H54 (cell line): ENCODE measurements at regions not wholly inside any gene's neighbourhood (a gene's known extent, or its start where the extent isn't known, plus 50 kb on each side); places are given as distances from the start of the nearest gene placed in this dataset.

Source experiments
- DNase-seq: peaks from one replicate; pipeline ENCODE4 v3.0.0; 2011; ENCODE audit warnings: low spot score, mixed read lengths; ENCODE audit not compliant: insufficient read length
- FAIRE-seq: peaks from 3 replicates; lab custom pipeline; 2011; peaks lifted over from hg19 to GRCh38; lab: Jason Lieb, UNC
- POLR2A ChIP-seq: IDR thresholded peaks from 2 replicates; pipeline ENCODE4 v1.6.1; 2011; ENCODE audit warnings: low read depth, mild to moderate bottlenecking, low read length

DNA sequence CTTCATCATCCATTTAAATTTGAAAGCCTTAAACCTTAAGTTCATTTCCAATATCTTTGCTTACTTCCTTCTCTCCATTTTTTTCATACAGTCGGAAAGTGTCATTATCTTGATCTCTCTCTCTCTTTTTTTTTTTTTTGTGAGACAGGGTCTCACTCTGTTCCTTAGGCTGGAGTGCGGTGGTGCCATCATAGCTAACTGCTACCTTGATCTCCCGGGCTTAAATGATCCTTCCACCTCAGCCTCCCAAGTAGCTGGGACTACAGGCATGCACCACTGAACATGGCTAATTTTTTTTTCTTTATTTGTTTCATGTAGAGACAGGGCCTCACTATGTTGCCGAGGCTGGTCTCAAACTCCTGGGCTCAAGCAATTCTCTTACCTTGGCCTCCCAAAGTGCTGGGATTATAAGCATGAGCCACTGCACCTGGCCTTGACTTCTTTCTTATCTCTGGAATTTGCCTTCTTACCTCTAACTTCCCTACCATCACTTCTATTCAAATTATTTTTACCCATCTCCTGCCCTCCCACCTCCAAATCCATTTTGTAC lies 222.2 kb downstream of the MYCN start:
- FAIRE-seq (no peak), DNase-seq (no peak)
- TF ChIP-seq POLR2A, result no peak

DNA sequence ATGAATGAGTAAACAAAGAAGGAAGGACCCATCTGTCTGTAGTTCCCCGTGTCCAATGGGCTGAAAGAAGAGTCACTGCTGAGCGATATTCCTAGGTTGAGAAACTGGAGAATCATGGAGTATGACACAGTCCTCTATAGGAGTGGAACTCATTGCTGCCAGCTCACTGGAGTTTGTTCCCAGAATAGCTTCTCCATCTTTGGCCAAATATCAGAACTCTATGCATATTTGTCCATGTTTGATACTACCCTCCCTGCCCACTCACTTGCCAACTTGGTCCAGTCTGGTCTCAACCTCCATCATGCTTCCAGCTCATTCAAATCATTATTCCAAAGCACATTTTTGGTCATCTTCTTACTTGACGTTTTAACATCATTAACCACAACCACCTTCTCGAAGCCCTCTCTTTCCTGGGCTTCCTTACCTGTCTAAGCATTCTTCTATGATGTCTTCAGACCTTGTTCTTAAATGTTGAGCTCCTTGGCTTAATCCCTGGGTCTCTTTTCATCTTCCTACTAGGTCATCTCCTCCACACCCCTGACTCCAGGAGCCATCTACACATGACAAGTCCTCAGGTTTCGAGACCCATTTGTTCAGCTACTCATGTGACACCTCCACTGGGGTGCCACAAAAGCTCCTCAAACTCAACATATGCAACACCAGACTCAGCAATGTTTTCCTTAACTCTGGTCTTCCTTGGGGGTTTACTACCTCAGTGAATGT lies 221.6 kb downstream of the MYCN start:
- no peak for FAIRE-seq

DNA sequence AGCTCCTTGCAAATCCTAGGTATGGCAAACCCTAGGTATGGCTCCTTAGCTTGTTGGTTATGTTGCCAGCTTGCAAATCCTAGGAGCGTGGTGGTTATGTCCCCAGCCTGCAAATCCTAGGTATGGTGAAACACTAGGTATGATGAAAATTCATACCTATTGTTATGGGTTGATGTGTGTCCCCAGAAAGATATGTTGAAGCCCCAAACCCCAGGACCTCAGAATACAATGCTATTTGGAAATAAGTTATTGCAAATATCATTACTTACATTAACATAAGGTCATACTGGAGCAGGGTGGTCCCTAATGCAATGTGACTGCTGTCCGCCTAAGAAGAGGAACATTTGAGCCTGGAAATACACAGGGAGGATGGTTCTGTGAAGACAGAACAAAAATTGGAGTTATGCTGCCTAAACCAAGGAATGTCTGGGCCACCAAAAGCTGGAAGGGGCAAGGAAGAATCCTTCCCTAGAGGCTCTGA lies 220.8 kb downstream of the MYCN start:
- no peak for TF ChIP-seq POLR2A
- FAIRE-seq (no peak), DNase-seq (no peak)

More for the DNA sequence above, 221.6 kb downstream of the MYCN start:
- TF ChIP-seq POLR2A, result no peak
- DNase-seq, result no peak

DNA sequence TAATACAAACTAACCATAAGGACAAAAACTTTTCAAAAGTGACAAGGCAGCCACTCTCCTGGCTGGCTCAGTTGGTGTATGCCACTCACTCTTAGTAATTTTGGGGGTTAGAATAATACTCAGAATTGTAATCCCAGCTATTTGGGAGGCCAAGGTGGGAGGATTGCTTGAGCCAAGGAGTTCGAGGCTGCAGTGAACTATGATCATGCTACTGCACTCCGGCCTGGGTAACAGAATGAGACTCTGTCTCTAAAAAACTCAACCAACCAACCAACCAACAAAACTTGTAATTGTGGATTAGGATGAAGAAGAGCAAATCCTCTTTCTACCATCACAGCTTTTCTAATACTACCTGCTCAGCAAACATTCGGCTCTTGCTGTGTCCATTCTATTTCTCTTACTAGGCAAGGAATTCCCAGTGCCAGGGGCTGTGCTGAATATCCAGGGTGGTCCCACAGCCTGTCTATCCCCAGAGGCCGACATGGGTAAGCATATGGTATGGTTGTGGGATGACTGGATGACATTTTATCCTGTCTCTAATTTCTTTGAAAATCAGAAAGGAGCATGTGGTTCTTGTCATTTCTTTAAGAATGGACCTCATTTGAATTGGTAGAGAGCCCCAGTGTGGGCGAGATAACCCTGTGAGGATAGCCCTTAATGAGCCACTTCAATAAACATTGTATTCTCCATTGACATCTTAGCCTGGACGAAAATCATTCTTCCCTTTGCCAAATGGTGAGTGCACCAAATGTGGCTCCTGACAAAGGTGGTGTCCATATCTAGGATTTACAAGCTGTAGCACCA lies 220.1 kb downstream of the MYCN start:
- no peak for TF ChIP-seq POLR2A
- no peak for DNase-seq
- no peak for FAIRE-seq

DNA sequence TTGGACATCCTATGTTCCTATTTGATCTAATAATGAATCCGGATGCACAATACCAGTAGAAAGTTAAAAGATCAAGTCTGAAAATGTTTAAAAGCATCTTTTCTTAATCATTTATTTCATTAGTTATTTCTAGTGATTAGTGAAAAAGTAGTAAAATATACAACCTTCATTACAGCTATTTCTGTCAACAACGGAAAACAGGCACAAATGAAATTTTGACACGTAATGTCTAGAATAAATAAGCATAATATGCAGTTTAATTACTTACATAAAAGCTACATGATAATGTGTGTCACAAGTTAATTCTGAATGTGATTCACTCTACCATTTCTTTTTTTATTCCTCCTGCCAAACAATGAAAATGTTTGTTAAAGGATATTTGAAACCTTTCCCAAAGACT lies 216.1 kb downstream of the MYCN start:
- TF ChIP-seq POLR2A, result no peak
- FAIRE-seq (no peak), DNase-seq (no peak)

DNA sequence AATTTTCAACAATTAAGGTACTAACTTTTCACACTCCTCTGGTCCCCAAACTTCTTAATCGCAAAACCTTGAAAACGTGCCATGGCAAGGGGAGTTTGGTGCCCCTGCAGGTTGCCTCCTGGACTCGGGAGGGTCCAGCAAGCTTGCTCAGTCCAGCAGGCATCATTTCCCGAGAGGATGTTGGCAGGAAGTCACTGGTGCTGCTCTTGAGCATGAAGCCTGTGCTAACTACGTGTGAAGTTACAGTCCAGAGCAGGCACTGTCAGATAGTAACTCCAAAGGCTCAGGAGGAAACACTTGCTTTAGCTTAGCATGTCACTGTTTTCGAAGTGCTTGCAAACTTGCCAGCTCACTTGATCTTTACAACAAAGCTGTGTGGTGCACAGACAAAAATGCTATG lies 215.4 kb downstream of the MYCN start:
- DNase-seq, result no peak
- TF ChIP-seq POLR2A, result no peak
- no peak for FAIRE-seq

DNA sequence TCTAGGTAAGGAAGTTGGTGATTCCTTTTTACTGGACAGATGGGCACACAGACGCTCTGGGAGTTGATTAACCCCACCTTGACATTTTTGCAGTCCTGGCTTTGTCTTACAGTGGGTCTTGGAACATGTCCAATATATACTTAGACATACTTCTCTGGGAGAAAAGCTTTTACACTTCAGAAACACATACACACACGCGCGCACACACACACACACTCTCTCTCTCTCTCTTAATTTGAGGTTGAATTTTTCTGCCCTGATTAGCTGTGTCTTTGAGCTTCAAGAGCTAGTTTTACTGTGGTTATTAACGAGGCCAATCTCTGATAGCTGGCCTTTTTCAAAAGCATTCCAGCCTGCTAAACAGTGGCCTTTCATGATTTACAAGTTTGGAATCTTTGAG lies 215.0 kb downstream of the MYCN start:
- FAIRE-seq (no peak), DNase-seq (no peak)
- TF ChIP-seq POLR2A, result no peak

DNA sequence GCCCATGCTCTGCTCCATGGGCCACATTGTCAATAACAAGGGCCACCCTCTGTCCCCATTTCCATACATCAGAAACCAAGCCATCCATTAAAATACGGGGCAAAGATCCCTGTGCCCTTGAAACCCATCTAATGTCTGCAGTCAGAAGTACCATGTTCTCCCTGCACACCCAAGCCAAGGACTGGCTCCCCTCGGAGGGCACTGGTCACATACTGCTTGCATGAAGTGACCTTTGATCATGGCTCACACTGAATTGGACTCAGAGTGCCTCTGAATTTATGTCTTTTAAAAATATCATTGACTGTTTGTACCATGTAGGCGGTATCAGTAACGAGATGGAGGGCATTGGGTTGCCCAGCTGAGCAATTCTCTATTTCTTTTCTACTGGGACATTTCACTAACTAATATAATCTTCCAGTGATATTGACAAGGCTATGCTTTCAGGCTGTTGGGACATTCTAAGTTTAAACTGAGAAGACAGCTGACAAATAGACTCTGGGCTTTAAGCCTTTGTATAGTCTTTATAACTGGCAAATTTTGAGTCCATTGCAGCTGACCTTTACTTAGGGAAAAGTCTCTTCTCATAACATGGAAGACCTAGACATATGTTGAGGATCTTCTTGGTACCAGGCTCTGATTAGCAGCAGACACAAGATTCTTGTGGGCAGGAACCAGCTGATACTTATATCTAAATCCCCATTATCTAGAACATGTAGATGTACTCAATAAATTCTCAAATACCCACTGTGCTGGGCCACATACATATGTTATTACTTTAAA lies 214.3 kb downstream of the MYCN start:
- no peak for TF ChIP-seq POLR2A
- DNase-seq (no peak), FAIRE-seq (no peak)

DNA sequence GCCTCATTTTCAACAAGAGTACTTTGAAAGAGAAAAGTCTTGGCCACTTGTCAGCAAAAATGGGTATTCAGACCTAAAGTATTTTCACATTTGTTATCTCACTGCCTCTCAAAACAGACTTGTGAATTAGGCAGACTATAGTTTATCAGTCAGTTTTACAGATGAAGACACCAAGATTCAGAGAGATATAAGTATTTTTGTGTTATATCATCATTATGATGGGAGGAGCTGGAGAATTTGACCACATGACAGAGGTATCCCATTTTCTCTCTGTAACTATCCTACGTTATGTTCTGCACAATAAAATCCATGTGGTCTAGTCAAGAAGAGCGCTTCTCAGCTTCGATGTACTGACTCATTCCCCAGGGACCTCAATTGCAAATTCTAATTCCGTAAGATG lies 213.7 kb downstream of the MYCN start:
- no peak for TF ChIP-seq POLR2A

DNA sequence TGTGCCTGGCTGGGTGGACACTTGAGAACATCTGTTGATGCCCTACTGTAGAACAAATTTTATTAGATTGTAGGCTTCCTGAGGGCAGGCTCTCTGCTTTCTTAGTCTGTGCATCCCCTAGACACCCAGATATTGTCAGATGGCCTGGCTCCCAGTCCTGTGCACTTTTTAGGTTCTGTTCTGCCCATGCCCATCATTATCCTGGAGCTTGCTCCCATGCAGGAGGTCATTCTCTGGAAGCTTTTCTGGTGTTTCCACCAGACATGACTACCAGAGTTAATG lies 213.3 kb downstream of the MYCN start:
- no peak for TF ChIP-seq POLR2A
- no peak for FAIRE-seq

More for the DNA sequence above, 213.7 kb downstream of the MYCN start:
- FAIRE-seq, result no peak
- DNase-seq, result no peak

DNA sequence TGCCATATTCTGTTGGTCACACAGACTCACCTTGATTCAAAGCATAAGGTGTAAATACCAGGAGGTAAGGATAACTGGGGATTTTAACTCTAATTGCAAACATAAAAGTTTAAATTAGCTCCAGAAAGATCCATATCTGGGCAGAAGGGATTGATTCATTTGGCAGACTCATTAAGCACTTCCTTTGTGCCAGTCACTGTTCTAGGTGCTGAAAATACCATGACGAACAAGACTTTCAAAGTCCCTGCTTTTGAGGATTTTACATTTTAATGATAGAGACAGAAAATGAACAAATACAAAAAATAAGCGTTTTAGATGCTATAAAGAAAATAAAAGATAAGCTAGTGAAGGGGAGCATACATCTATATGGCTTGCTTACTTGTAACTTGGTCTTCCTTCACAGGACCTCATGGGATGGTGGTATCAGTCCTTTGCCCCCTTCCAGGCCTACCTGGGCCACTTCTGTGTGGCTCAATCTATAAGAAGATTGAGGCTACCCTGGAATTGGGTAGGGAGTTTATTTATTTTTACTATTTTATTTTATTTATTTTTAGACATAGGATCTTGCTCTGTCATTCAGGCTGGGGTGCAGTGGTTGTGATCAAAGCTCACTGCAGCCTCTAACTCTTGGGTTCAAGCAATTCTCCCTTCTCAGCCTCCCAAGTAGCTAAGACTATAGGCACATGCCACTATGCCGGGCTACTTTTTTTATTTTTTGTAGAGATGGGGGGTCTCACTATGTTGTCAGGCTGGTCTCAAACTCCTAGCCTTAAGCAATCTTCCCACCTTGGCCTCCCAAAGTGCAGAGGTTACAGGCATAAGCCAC lies 212.8 kb downstream of the MYCN start:
- FAIRE-seq, result no peak
- TF ChIP-seq POLR2A, result no peak
- DNase-seq, result no peak

More for the DNA sequence above, 213.3 kb downstream of the MYCN start:
- DNase-seq, result no peak

DNA sequence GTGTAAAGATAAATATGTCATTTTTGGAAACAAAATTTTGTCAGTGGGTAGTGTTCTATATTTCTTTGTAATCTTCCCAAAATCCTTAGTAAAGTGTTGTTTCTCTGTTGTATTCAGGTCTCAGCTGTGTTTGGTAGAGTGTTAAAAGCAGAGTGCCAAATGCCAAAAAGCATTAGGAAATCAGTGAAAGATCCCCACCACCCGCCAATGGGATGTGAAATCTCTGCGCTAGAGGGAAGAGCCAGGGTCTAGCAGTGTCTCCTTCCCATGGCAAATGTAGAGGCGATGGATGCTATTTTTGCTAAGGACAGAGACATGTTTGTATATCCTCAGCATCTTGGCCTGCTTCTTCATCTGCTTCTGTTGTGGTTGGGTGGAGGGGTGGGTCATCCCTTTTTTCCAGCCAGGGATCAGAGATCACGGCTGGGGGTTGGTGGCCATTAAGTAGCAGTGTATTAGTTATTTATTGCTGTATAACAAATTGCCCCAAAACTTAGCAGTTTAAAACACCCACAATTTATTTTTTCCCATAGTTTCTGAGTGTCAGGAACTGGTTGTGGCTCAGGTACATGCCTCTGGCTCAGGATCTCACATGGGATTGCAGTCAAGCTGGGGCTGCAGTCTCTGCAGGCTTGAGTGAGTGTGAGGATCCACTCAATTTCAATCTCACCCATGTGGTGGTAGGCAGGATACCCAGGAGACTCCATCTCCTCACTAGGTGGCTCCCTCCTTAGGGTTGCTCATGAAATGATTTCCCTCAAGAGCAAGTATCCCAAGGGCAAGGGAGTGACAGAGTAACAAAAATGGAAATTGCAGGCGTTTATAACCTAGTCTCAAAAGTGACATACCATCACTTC lies 211.9 kb downstream of the MYCN start:
- FAIRE-seq (no peak), DNase-seq (no peak)
- no peak for TF ChIP-seq POLR2A
